Kidney tubule cell (primary cell): ENCODE measurements at regions not wholly inside any gene's neighbourhood (a gene's known extent, or its start where the extent isn't known, plus 50 kb on each side); places are given as distances from the start of the nearest gene placed in this dataset.

Experiments
- DNase-seq: peaks from one replicate; pipeline ENCODE4 v3.0.0-alpha.2; 2018; ENCODE audit warnings: low spot score

DNA sequence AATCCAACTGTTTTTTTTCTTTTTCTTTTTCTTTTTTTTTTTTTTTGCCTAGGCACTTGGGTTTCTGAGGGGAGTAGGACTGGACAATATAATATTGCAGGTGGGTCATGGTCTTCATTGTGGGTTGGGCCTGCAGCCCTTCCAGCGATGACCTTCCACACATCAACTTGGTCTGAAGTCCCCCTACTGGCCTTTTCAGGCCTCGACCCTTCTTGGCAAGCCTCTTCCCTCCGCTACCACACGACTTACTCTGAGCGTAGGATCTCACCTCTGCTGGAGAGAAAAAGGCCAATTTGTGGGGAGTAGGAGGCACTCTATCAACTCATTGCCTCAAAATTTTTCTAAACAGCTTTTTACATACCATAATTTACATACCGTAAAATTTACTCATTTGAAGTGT lies 51.1 kb upstream of the GRIK3 start:
- DNase-seq: no peak

GRCh38 chr1:37089750-37090149 lies 55.4 kb upstream of the GRIK3 start:
- no peak for DNase-seq

DNA sequence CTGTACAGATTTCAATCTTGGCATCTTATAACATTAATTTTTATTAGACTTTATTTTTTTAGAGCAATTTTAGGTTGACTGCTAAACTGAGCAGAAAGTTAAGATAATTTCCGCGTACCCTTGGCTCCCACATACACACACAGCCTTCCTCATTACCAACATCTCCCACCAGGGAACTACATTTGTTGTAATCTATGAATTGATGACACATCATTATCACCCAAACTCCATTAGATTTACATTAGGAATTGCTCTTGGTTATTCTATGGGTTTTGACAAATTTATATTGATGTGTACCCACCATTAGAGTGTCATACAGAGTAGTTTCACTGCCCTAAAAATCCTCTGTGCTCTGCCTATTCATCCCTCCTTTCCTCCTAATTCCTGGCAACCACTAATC lies 56.4 kb upstream of the GRIK3 start:
- no peak for DNase-seq

DNA sequence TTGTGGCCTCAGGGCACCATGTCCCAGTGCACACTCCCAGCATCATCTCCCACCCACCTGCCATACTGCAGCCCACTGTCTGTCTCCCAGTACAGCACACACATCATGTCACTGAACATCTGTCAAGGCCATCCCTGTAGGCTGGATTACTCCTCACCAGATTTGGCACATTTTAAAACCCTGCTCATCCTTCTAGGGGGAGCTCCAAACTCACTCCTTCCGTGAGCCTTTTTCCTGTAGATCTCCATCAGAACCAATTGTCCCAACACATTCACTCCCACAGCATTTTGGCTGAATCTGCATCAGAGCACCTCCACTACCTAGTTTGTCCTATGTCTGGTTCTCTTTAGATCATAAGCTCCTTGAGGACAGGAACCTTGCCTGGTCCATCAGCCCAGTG lies 58.6 kb upstream of the GRIK3 start:
- no peak for DNase-seq

GRCh38 chr1:37094302-37094701 lies 60.0 kb upstream of the GRIK3 start:
- DNase-seq: no peak

- peak; percentile 1 for DNase-seq
These were observed 62.2 kb upstream of the GRIK3 start for GRCh38 chr1:37096523-37096922.

DNA sequence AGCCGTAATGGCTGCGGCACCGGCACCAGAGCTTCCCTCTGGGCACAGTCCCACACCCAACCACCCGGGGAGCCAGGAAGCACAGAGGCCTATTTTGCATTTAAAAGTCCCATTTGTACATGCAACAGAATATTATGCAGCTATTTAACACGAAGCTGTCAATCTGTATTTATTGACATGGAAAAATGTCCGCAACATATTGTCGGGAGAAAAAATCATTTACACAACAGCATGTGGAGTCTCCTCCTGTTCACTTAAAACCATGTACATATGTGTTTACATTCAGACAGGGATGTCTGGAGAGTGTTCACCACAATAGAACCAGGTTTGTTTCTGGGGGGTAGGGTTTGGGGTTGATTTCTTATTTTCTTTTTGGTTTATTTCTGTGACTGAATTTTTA lies 63.4 kb upstream of the GRIK3 start:
- DNase-seq: no peak

DNA sequence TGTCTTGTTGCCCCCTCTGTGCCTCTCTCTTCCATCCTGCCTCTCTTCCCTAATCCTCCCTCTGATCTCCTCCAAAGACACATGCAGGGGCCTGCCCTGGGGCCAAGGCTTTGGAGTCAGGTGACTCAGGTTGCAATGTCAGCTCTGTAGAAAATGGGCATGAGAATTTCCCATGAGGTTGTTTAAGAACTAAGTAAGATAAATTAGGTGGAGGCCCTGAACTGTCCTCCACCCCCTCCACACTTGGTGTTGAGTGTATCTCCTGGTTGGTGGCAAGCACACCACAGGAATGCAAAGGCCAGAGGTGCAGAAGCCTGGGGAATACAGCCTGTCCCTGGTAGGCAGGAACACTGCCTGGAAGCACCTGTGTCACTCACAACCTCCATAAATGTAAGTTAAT lies 63.9 kb upstream of the GRIK3 start:
- DNase-seq: peak; percentile 1

- no peak for DNase-seq
These were observed 66.0 kb upstream of the GRIK3 start for GRCh38 chr1:37100310-37100709.

- DNase-seq: no peak
These were observed 68.5 kb upstream of the GRIK3 start for GRCh38 chr1:37102656-37103382.

GRCh38 chr1:37105911-37106310 lies 71.6 kb upstream of the GRIK3 start:
- no peak for DNase-seq

DNA sequence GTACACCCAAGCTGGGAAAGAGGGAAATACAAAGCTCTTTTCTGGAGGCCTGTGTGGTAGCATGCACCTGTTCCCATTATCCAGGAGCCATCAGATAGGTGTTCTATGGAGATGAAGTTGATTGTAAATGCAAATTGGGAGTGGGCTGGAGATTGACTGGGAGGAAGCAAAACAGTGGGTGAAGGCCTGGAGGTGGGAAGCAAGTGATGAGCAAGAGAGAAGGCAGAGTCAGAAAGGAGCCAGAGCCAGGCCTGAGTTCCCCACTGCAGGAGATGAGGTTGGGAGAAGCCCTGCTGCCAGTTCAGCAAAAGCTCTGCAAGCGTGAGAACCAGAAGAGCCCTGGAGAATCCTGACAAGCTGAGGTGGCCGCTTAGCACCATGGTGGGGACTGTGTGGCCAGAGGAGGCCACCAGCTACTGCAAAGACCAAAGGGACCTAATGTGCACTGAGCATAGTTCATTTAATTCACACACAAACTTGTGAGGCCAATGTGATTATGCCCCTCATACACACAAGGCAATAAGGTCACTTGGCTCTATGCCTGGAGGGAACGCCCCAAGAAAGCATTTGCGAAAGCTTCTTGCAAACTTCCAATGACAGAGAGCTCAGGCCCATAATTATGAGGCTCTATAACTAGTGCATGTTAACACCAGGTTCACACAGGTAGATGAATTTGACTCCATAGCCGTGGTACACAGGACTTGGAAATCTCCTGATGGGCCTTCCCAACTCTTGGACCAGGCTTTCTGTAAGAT lies 73.0 kb upstream of the GRIK3 start:
- no peak for DNase-seq

GRCh38 chr1:37108596-37109188 lies 74.4 kb upstream of the GRIK3 start:
- DNase-seq: no peak

GRCh38 chr1:37112430-37112829 lies 78.1 kb upstream of the GRIK3 start:
- DNase-seq: no peak

GRCh38 chr1:37113285-37113997 lies 79.1 kb upstream of the GRIK3 start:
- DNase-seq: no peak

- no peak for DNase-seq
These were observed 84.5 kb upstream of the GRIK3 start for GRCh38 chr1:37118790-37119189.

- no peak for DNase-seq
These were observed 86.0 kb upstream of the GRIK3 start for GRCh38 chr1:37120279-37120678.

DNA sequence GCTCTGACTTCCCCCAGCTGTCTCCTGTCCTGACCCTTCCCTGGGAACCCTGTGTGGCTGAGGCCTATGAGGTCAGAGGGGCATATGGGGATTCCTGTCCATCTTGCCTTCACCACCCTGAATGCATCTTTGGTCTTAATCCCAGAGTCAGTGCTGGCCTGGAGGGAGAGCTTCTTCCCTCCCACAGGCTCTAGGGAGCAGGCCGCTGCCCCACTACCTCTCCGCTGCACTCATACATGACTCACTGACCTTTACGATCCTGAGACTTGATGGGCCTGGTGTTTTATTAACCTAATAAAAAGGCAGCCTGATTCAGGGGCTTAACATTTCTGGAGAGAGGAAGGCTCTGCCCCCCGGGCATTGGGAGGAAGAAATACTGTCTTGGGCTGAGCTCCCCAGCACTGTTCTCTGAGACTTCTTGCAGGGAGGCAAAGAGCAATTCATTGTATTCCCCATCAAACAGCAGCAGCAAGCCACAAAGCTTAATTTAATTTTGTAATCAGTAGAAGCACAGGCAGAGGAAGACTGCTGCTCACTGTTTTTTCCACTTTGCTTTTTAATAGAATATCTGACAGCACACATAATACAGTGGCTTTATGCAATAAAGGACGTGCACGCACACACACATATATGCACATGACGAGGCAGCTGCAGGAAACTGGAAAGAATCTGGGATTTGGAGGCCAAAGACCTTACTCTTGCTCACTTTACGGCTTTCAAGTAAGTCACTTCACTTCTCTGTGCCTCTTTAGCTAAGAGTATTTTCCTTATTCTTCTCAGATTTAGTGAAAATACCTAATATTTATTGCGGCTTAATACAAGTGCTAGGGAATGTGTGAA lies 89.2 kb upstream of the GRIK3 start:
- DNase-seq: peak; percentile 47

GRCh38 chr1:37124501-37124900 lies 90.2 kb upstream of the GRIK3 start:
- no peak for DNase-seq

DNA sequence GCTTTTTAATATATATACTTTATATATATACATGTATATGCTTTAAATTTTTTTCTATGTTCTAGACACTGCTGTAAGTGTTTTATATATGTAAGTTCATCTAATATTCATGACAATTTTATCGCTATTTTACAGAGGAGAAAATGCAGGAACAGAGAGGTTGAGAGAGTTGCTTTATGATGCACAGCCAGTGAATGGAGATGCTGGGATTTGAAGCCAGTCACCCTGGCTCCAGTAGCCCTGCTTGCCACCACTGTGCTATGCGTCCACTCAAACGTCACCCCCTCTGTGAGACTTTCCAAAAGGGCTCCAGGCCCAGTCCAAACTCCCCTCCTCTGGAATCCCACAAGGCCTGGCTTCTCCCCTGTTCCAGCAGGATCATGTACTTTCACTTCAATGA lies 91.0 kb upstream of the GRIK3 start:
- DNase-seq: no peak

DNA sequence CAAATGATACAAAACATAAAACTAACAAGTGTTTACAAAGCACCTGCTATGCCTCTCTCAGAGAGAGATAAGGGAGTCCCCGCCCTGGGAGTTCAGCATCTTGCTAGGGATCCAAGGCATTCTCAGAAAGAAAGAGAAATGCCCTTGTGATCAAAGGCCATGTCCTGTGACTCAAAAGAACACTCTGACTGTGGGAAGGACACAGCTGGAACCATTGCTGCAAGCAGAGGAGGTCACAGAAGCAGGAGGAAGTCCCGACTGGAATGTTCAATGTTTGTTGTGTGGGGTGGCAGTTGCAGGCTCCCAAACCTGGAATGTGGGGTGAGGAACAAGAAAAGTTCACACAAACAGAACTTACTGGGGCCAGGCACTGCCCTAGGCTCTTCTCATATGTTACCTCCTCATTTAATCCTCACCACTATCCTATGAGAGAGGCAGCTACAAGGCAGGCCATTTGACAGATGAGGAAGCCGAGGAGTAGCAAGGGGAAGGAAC lies 93.0 kb upstream of the GRIK3 start:
- no peak for DNase-seq

DNA sequence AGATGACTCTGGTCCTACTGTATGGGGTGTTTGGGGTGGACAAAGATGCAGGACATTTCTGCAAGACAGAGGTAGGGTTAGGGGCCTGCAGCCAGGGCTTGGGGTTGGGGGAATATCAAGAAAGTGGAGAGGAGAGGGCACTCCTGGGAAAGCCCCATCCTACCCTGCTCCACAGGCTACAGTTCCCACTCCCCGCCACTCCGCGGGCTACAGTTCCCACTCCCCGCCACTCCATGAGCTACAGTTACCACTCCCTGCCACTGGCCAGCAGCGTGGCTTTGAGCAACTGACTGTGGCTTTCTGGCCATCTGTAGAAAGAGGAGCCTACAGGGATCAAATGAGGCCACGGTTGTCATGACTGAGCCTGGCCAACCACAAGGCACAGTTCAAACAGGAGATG lies 93.8 kb upstream of the GRIK3 start:
- DNase-seq: no peak
